ENCODE measurements at regions not wholly inside any gene's neighbourhood (a gene's known extent, or its start where the extent isn't known, plus 50 kb on each side); places are given as distances from the start of the nearest gene placed in this dataset.

DNA sequence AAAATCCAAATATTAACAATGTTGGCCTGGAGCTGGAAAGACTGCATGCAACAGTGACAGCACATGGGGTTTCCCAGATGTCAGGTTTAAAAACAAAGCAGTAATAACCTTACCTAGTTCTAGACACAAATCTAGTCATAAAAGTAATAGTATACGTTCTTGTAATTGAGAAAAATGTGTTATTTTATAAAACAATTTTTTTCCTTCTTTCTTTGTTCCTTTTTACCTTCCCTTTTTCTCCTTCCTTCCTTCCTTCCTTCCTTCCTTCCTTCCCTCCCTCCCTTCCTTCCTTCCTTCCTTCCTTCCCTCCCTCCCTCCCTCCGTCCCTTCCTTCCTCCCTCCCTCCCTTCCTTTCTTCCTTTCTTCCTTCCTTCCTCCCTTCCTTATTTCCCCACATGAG is 242.7 kb upstream of the PDE10A start:
- TF ChIP-seq POLR2A (IDR thresholded peaks at IDR 0.05) (no peak), CTCF (IDR thresholded peaks at IDR 0.05) (no peak), EP300 (IDR thresholded peaks at IDR 0.05) (no peak), POLR2AphosphoS5 (IDR thresholded peaks at IDR 0.05) (no peak)
